ENCODE measurements at regions not wholly inside any gene's neighbourhood (a gene's known extent, or its start where the extent isn't known, plus 50 kb on each side); places are given as distances from the start of the nearest gene placed in this dataset.
"Not testable (repeated sequence)": the region's sequence is repeated elsewhere in the genome, so short reads cannot be mapped to it uniquely, and the experiment has no call there.

DNA sequence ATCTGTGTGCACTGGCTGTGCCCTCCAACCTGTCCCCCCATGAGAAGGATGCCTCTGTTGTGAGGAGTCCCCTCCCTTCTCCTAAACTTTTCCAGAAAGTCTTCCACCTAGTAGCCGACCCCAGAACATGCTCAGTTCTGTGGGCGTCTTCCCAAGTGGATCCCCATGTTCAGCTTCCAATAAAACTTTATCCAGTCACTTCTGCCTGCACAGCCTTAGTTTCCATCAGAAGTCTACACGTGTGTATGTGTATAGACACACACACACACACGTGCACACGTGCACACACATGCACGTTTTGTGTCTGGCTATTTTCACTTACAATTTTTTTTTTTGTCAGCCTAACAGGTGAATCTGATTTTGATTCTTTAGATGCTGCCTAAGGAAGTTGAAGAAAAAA is 115.1 kb downstream of the RTP5 start:
- DNase-seq (ENCODE audit: low read depth) = no peak
- H3K4me3 ChIP-seq (ENCODE audit: low read depth, low read length) = no peak overlapping the region
- TF ChIP-seq, protein P1, sequence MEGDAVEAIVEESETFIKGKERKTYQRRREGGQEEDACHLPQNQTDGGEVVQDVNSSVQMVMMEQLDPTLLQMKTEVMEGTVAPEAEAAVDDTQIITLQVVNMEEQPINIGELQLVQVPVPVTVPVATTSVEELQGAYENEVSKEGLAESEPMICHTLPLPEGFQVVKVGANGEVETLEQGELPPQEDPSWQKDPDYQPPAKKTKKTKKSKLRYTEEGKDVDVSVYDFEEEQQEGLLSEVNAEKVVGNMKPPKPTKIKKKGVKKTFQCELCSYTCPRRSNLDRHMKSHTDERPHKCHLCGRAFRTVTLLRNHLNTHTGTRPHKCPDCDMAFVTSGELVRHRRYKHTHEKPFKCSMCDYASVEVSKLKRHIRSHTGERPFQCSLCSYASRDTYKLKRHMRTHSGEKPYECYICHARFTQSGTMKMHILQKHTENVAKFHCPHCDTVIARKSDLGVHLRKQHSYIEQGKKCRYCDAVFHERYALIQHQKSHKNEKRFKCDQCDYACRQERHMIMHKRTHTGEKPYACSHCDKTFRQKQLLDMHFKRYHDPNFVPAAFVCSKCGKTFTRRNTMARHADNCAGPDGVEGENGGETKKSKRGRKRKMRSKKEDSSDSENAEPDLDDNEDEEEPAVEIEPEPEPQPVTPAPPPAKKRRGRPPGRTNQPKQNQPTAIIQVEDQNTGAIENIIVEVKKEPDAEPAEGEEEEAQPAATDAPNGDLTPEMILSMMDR (IDR thresholded peaks at IDR 0.05; ENCODE audit: insufficient read depth, low read length, poor library complexity, severe bottlenecking) = no peak
- H3K36me3 ChIP-seq (ENCODE audit: control insufficient read depth, insufficient read depth, low read length) = no peaks in the 10 kb centered on the region
- H3K27me3 ChIP-seq (ENCODE audit: control insufficient read depth, insufficient read depth, low read length) = no peaks in the 10 kb centered on the region

DNA sequence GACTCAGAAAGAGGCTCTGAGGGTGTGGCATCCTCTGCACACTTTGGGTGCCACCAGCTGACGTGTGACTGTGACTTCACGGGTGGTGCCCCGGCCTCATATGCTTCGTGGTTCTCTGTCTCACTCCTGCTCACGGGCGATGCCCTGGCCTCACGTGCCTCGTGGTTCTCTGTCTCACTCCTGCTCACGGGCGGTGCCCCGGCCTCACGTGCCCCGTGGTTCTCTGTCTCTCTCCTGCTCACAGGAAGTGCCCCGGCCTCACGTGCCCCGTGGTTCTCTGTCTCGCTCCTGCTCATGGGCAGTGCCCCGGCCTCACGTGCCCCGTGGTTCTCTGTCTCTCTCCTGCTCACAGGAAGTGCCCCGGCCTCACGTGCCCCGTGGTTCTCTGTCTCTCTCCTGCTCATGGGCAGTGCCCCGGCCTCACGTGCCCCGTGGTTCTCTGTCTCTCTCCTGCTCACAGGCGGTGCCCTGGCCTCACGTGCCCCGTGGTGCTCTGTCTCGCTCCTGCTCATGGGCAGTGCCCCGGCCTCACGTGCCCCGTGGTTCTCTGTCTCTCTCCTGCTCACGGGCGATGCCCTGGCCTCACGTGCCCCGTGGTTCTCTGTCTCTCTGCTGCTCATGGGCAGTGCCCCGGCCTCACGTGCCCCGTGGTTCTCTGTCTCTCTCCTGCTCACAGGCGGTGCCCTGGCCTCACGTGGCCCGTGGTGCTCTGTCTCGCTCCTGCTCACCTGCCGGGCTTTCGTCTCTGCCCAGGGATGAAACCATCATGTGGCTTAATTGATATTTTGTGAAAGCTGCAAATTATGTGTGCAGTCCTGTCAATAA is 115.8 kb downstream of the RTP5 start:
- H3K4me3 ChIP-seq (ENCODE audit: low read depth, low read length); H3K27me3 ChIP-seq (ENCODE audit: control insufficient read depth, insufficient read depth, low read length): not testable (repeated sequence)

DNA sequence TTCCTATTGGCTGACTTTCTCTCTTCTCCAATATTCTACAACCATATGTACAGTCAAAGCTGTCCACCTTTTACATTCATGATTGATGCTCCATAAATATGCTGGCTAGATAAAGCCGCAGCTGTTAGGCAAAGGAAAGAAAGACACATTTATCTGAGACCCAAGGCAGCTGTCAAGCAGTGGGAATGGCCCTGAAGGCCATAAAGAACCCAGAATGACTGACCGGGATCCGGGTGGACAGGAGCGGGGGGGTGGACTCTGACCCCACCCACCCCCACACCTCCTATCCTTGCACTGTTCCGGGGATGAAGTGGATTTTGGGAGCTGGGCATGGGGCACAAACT is 116.4 kb downstream of the RTP5 start:
- Histone ChIP-seq H3K36me3 (ENCODE audit: control insufficient read depth, insufficient read depth, low read length) (no peaks in the 10 kb centered on the region), H3K4me3 (ENCODE audit: low read depth, low read length) (no peak overlapping the region), H3K27me3 (ENCODE audit: control insufficient read depth, insufficient read depth, low read length) (no peaks in the 10 kb centered on the region)
- TF ChIP-seq, protein P1 (IDR thresholded peaks at IDR 0.05; ENCODE audit: insufficient read depth, low read length, poor library complexity, severe bottlenecking) = no peak
- DNase-seq (ENCODE audit: low read depth) = no peak

More for the DNA sequence above, 115.8 kb downstream of the RTP5 start:
- not testable (repeated sequence) for H3K36me3 ChIP-seq (ENCODE audit: control insufficient read depth, insufficient read depth, low read length); DNase-seq (ENCODE audit: low read depth)

DNA sequence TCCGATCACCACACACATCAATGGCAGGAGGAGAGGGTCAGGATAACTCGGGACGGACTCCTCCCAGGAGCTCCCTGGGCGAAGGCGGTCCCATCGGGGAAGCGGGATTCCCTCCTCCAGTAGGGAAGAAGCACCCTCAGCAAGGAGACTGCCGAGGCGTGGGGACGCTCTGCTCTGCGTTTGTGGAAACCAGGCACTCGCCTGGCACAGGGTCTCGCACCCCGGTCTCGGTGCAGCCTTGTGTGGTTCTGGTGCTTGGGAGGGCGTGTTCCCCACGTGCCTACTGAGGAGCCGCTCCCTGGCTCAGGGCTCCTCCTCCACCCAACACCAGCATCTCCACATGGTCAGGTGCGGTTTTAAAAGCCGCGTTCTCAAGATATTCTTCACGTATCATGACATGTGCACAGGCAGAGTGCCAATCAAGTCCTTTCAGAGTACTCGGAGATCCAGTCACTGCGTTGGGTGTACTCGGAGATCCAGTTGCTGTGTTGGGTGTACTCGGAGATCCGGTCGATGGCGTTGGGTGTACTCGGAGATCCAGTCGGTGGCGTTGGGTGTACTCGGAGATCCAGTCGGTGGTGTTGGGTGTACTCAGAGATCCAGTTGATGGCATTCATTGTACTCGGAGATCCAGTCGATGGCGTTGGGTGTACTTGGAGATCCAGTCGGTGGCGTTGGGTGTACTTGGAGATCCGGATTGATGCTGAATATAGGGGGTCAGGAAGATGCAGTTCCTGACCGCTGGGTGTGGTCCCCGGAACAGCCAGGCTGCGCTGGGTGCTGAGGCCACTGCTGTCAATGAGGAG is 117.5 kb downstream of the RTP5 start:
- no peaks in the 10 kb centered on the region for H3K27me3 ChIP-seq (ENCODE audit: control insufficient read depth, insufficient read depth, low read length)
- TF ChIP-seq, protein P1 (IDR thresholded peaks at IDR 0.05; ENCODE audit: insufficient read depth, low read length, poor library complexity, severe bottlenecking) = no peak
- no peak overlapping the region for H3K4me3 ChIP-seq (ENCODE audit: low read depth, low read length)
- no peak for DNase-seq (ENCODE audit: low read depth)
- H3K36me3 ChIP-seq (ENCODE audit: control insufficient read depth, insufficient read depth, low read length) = no peaks in the 10 kb centered on the region

DNA sequence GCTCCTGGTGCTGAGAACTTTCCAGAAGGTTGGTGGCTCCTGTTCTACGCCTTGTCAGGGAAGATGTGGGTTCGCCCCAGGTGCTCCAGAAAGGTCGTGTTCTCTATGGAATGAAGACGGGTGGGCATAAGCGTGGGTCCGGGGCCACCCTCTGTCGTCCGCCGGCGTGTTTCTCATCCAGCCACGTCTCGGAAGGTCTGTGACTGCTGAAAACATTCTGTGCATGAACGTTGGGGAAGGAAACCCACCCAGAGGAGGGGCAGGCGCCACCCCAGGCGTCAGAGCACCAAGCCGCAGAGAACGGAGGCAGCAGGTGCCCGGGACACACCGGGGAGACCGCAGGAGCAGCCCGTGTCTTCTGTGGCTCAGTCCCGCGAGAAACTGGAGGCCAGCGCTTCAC is 118.2 kb downstream of the RTP5 start:
- H3K4me3 ChIP-seq (ENCODE audit: low read depth, low read length) = no peak overlapping the region
- DNase-seq (ENCODE audit: low read depth) = no peak
- H3K27me3 ChIP-seq (ENCODE audit: control insufficient read depth, insufficient read depth, low read length) = no peaks in the 10 kb centered on the region
- H3K36me3 ChIP-seq (ENCODE audit: control insufficient read depth, insufficient read depth, low read length) = no peaks in the 10 kb centered on the region
- TF ChIP-seq, protein P1 (IDR thresholded peaks at IDR 0.05; ENCODE audit: insufficient read depth, low read length, poor library complexity, severe bottlenecking) = no peak

DNA sequence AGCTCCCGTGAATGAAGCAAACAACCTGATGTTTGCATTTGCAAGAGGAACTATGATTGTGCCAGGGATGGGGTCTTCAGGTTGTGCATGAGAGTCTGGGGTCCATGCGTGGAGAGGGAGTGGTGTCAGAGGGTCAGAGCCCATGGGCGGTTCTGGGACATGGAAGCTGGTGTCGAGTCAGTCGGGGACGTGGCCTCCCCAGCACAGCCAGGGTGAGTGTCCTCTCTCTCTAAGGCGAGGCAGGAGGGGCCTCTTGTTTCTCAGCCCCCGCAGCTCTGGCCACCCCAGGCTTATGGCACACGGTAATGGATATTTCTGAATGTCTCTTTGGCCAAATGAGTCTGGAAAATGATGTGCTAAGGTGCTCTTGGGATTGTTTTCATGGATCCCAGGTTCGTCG is 118.6 kb downstream of the RTP5 start:
- H3K27me3 ChIP-seq (ENCODE audit: control insufficient read depth, insufficient read depth, low read length) = no peaks in the 10 kb centered on the region
- DNase-seq (ENCODE audit: low read depth) = no peak
- TF ChIP-seq, protein P1 (IDR thresholded peaks at IDR 0.05; ENCODE audit: insufficient read depth, low read length, poor library complexity, severe bottlenecking) = no peak

More for the DNA sequence above, 118.6 kb downstream of the RTP5 start:
- Histone ChIP-seq H3K36me3 (ENCODE audit: control insufficient read depth, insufficient read depth, low read length) (no peaks in the 10 kb centered on the region), H3K4me3 (ENCODE audit: low read depth, low read length) (no peak overlapping the region)
